ENCODE measurements at regions not wholly inside any gene's neighbourhood (a gene's known extent, or its start where the extent isn't known, plus 50 kb on each side); places are given as distances from the start of the nearest gene placed in this dataset.

GRCh38 chr16:35405526-35405925 lies 1946.1 kb downstream of the TP53TG3F start:
- H3K36me3 ChIP-seq (ENCODE audit: insufficient read depth, low read length): no peaks in the 10 kb centered on the region
- DNase-seq (ENCODE audit: low read depth): no peak
- H3K27ac ChIP-seq (ENCODE audit: low read depth, low read length): no peak overlapping the region
- Mint-ChIP-seq H3K9me3 (ENCODE audit: unreplicated experiment) (peaks cover 4% of the 10 kb centered on the region), H3K36me3 (ENCODE audit: low read depth, unreplicated experiment) (no peaks in the 10 kb centered on the region), H3K27ac (ENCODE audit: unreplicated experiment) (no peak overlapping the region), H3K4me3 (ENCODE audit: unreplicated experiment) (no peak overlapping the region), H3K27me3 (ENCODE audit: low read depth, unreplicated experiment) (no peaks in the 10 kb centered on the region), H3K4me1 (ENCODE audit: low read depth, unreplicated experiment) (no peaks in the 10 kb centered on the region)
- no peaks in the 10 kb centered on the region for H3K79me2 ChIP-seq (ENCODE audit: insufficient read depth, low read length)
- H3K4me1 ChIP-seq (ENCODE audit: insufficient read depth, low read length): no peaks in the 10 kb centered on the region
- H3K4me2 ChIP-seq (ENCODE audit: low read length): no peak overlapping the region
- no peak overlapping the region for H3K9ac ChIP-seq (ENCODE audit: low read length)
- no peak for FAIRE-seq
- no peaks in the 10 kb centered on the region for H3K27me3 ChIP-seq (ENCODE audit: insufficient read depth, low read length)
- H4K20me1 ChIP-seq (ENCODE audit: insufficient read depth, low read length): no peaks in the 10 kb centered on the region
- peaks cover 19% of the 10 kb centered on the region for H3K9me3 ChIP-seq (ENCODE audit: insufficient read depth, low read depth, low read length)
- H2AFZ ChIP-seq (ENCODE audit: low read depth, low read length): no peak overlapping the region
- no peak overlapping the region for H3K4me3 ChIP-seq (ENCODE audit: insufficient read depth, low read depth, low read length)
- no peak for TF ChIP-seq EZH2 (IDR thresholded peaks at IDR 0.05; ENCODE audit: insufficient read depth, low read length)
- TF ChIP-seq, protein P1, sequence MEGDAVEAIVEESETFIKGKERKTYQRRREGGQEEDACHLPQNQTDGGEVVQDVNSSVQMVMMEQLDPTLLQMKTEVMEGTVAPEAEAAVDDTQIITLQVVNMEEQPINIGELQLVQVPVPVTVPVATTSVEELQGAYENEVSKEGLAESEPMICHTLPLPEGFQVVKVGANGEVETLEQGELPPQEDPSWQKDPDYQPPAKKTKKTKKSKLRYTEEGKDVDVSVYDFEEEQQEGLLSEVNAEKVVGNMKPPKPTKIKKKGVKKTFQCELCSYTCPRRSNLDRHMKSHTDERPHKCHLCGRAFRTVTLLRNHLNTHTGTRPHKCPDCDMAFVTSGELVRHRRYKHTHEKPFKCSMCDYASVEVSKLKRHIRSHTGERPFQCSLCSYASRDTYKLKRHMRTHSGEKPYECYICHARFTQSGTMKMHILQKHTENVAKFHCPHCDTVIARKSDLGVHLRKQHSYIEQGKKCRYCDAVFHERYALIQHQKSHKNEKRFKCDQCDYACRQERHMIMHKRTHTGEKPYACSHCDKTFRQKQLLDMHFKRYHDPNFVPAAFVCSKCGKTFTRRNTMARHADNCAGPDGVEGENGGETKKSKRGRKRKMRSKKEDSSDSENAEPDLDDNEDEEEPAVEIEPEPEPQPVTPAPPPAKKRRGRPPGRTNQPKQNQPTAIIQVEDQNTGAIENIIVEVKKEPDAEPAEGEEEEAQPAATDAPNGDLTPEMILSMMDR (IDR thresholded peaks at IDR 0.05; ENCODE audit: insufficient read depth, low read depth, low read length): no peak

- Histone ChIP-seq H3K9ac (ENCODE audit: low read length) (no peak overlapping the region), H2AFZ (ENCODE audit: low read depth, low read length) (no peak overlapping the region), H3K4me2 (ENCODE audit: low read length) (no peak overlapping the region), H3K36me3 (ENCODE audit: insufficient read depth, low read length) (no peaks in the 10 kb centered on the region), H3K27ac (ENCODE audit: low read depth, low read length) (no peak overlapping the region), H4K20me1 (ENCODE audit: insufficient read depth, low read length) (no peaks in the 10 kb centered on the region), H3K4me1 (ENCODE audit: insufficient read depth, low read length) (no peaks in the 10 kb centered on the region), H3K79me2 (ENCODE audit: insufficient read depth, low read length) (no peaks in the 10 kb centered on the region), H3K27me3 (ENCODE audit: insufficient read depth, low read length) (no peaks in the 10 kb centered on the region), H3K4me3 (ENCODE audit: insufficient read depth, low read depth, low read length) (no peak overlapping the region), H3K9me3 (ENCODE audit: insufficient read depth, low read depth, low read length) (peaks cover 16% of the 10 kb centered on the region)
- H3K4me3 Mint-ChIP-seq (ENCODE audit: unreplicated experiment): no peak overlapping the region
- H3K36me3 Mint-ChIP-seq (ENCODE audit: low read depth, unreplicated experiment): no peaks in the 10 kb centered on the region
- FAIRE-seq (no peak), DNase-seq (ENCODE audit: low read depth) (no peak)
- TF ChIP-seq, protein P1 (IDR thresholded peaks at IDR 0.05; ENCODE audit: insufficient read depth, low read depth, low read length): no peak
- no peak for TF ChIP-seq EZH2 (IDR thresholded peaks at IDR 0.05; ENCODE audit: insufficient read depth, low read length)
- H3K4me1 Mint-ChIP-seq (ENCODE audit: low read depth, unreplicated experiment): no peaks in the 10 kb centered on the region
- peaks cover 4% of the 10 kb centered on the region for H3K9me3 Mint-ChIP-seq (ENCODE audit: unreplicated experiment)
- no peaks in the 10 kb centered on the region for H3K27me3 Mint-ChIP-seq (ENCODE audit: low read depth, unreplicated experiment)
- no peak overlapping the region for H3K27ac Mint-ChIP-seq (ENCODE audit: unreplicated experiment)
These were observed 1950.1 kb downstream of the TP53TG3F start for GRCh38 chr16:35409503-35409902.

GRCh38 chr16:35410438-35410837 lies 1951.0 kb downstream of the TP53TG3F start:
- Histone ChIP-seq H2AFZ (ENCODE audit: low read depth, low read length) (no peak overlapping the region), H3K4me1 (ENCODE audit: insufficient read depth, low read length) (no peaks in the 10 kb centered on the region), H4K20me1 (ENCODE audit: insufficient read depth, low read length) (no peaks in the 10 kb centered on the region), H3K9me3 (ENCODE audit: insufficient read depth, low read depth, low read length) (peaks cover 19% of the 10 kb centered on the region), H3K27ac (ENCODE audit: low read depth, low read length) (no peak overlapping the region), H3K4me3 (ENCODE audit: insufficient read depth, low read depth, low read length) (no peak overlapping the region), H3K79me2 (ENCODE audit: insufficient read depth, low read length) (no peaks in the 10 kb centered on the region), H3K4me2 (ENCODE audit: low read length) (no peak overlapping the region), H3K36me3 (ENCODE audit: insufficient read depth, low read length) (no peaks in the 10 kb centered on the region), H3K27me3 (ENCODE audit: insufficient read depth, low read length) (no peaks in the 10 kb centered on the region), H3K9ac (ENCODE audit: low read length) (no peak overlapping the region)
- DNase-seq (ENCODE audit: low read depth) (no peak), FAIRE-seq (no peak)
- Mint-ChIP-seq H3K27me3 (ENCODE audit: low read depth, unreplicated experiment) (no peaks in the 10 kb centered on the region), H3K4me1 (ENCODE audit: low read depth, unreplicated experiment) (no peaks in the 10 kb centered on the region), H3K27ac (ENCODE audit: unreplicated experiment) (no peak overlapping the region), H3K9me3 (ENCODE audit: unreplicated experiment) (peaks cover 4% of the 10 kb centered on the region), H3K36me3 (ENCODE audit: low read depth, unreplicated experiment) (no peaks in the 10 kb centered on the region), H3K4me3 (ENCODE audit: unreplicated experiment) (no peak overlapping the region)
- TF ChIP-seq, protein P1 (IDR thresholded peaks at IDR 0.05; ENCODE audit: insufficient read depth, low read depth, low read length): no peak
- no peak for TF ChIP-seq EZH2 (IDR thresholded peaks at IDR 0.05; ENCODE audit: insufficient read depth, low read length)

Data from astrocyte (in vitro differentiated cells and primary cell).